ENCODE measurements at regions not wholly inside any gene's neighbourhood (a gene's known extent, or its start where the extent isn't known, plus 50 kb on each side); places are given as distances from the start of the nearest gene placed in this dataset.
A peak's percentile ranks its signal among the peaks of the same experiment; 100 is the strongest.

GRCh38 chr19:31135841-31136240 lies 213.4 kb downstream of the TSHZ3 start:
- CTCF ChIA-PET: no interaction called here
- TF ChIP-seq, protein P1, sequence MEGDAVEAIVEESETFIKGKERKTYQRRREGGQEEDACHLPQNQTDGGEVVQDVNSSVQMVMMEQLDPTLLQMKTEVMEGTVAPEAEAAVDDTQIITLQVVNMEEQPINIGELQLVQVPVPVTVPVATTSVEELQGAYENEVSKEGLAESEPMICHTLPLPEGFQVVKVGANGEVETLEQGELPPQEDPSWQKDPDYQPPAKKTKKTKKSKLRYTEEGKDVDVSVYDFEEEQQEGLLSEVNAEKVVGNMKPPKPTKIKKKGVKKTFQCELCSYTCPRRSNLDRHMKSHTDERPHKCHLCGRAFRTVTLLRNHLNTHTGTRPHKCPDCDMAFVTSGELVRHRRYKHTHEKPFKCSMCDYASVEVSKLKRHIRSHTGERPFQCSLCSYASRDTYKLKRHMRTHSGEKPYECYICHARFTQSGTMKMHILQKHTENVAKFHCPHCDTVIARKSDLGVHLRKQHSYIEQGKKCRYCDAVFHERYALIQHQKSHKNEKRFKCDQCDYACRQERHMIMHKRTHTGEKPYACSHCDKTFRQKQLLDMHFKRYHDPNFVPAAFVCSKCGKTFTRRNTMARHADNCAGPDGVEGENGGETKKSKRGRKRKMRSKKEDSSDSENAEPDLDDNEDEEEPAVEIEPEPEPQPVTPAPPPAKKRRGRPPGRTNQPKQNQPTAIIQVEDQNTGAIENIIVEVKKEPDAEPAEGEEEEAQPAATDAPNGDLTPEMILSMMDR (IDR thresholded peaks at IDR 0.05; ENCODE audit: unreplicated experiment): no peak
- no TSS peak for BruUV-seq (replicated peaks)
- Mint-ChIP-seq H3K36me3 (ENCODE audit: insufficient read depth, unreplicated experiment) (no peaks in the 10 kb centered on the region), H3K4me1 (ENCODE audit: insufficient read depth, unreplicated experiment) (no peaks in the 10 kb centered on the region), H3K9me3 (ENCODE audit: unreplicated experiment) (peaks cover 41% of the 10 kb centered on the region), H3K27me3 (ENCODE audit: insufficient read depth, unreplicated experiment) (no peaks in the 10 kb centered on the region), H3K27ac (ENCODE audit: low read depth, unreplicated experiment) (no peak overlapping the region), H3K4me3 (ENCODE audit: unreplicated experiment) (no peak overlapping the region)
- peak; percentile 13 for DNase-seq (ENCODE audit: unreplicated experiment)
- intact Hi-C loops (cut with micrococcal nuclease): no loop called here
- POLR2A ChIA-PET: no interaction called here

- Mint-ChIP-seq H3K27me3 (ENCODE audit: insufficient read depth, unreplicated experiment) (no peaks in the 10 kb centered on the region), H3K4me1 (ENCODE audit: insufficient read depth, unreplicated experiment) (no peaks in the 10 kb centered on the region), H3K27ac (ENCODE audit: low read depth, unreplicated experiment) (no peak overlapping the region), H3K9me3 (ENCODE audit: unreplicated experiment) (peaks cover 41% of the 10 kb centered on the region), H3K4me3 (ENCODE audit: unreplicated experiment) (no peak overlapping the region), H3K36me3 (ENCODE audit: insufficient read depth, unreplicated experiment) (no peaks in the 10 kb centered on the region)
- intact Hi-C loops (cut with micrococcal nuclease): no loop called here
- TF ChIP-seq, protein P1 (IDR thresholded peaks at IDR 0.05; ENCODE audit: unreplicated experiment): no peak
- CTCF ChIA-PET: interaction anchor here (0.6 kb wide), 2 partner anchors 29 to 56 kb away, joined by 3 read pairs; no protein-coding TSS in a partner anchor
- BruUV-seq (replicated peaks): no TSS peak
- no peak for DNase-seq (ENCODE audit: unreplicated experiment)
- POLR2A ChIA-PET: interaction anchor here (0.6 kb wide), 1 partner anchor 424 kb away, joined by 3 read pairs; no protein-coding TSS in a partner anchor
Measured at GRCh38 chr19:31132753-31133110, 216.5 kb downstream of the TSHZ3 start.

GRCh38 chr19:31128291-31128690 lies 220.9 kb downstream of the TSHZ3 start:
- no peaks in the 10 kb centered on the region for H3K27me3 Mint-ChIP-seq (ENCODE audit: insufficient read depth, unreplicated experiment)
- no peak overlapping the region for H3K27ac Mint-ChIP-seq (ENCODE audit: low read depth, unreplicated experiment)
- no peak overlapping the region for H3K4me3 Mint-ChIP-seq (ENCODE audit: unreplicated experiment)
- H3K36me3 Mint-ChIP-seq (ENCODE audit: insufficient read depth, unreplicated experiment): no peaks in the 10 kb centered on the region
- H3K9me3 Mint-ChIP-seq (ENCODE audit: unreplicated experiment): peaks cover 31% of the 10 kb centered on the region
- no peaks in the 10 kb centered on the region for H3K4me1 Mint-ChIP-seq (ENCODE audit: insufficient read depth, unreplicated experiment)
- POLR2A ChIA-PET: no interaction called here
- CTCF ChIA-PET: no interaction called here
- TF ChIP-seq, protein P1 (IDR thresholded peaks at IDR 0.05; ENCODE audit: unreplicated experiment): no peak
- intact Hi-C loops (cut with micrococcal nuclease): no loop called here
- no peak for DNase-seq (ENCODE audit: unreplicated experiment)
- BruUV-seq (replicated peaks): no TSS peak

DNA sequence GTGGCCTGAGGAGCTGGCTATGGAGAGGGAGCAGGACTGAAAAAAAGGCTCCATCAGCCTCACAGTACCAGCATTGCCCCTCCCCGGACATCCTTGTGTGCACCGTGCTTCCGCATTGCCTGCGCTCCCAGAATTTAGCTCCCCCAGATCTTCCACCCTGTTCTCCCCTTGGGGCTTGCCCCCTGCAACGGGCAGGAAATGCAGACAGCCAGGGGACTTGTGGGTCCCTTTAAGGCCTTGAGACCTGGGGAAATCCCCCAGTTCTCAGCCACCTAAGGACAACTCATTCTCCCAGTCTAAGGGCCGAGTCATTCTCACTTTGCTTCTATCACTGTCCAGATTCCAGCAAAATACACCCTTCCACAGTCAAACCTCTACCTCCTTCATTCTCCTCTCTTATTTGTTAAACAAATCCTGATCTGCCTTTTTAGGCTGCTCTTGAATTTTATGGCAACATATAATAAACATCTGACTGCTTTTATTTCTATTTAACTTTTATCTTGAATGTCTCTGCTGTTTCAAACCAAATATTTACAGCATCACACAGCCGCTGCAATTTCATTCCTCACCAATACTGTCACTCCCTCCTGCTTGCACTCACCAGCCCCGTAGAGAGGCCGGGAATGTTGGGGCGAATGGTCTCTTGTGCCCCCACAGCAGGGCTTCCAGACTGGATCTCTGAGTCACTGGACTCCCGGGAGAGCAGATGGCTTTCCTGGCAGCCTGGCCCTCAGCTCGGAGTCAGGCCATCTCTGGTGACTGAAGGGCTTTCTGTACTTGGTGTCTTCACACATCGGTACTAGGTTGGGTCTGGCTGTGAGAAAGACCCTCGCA lies 221.9 kb downstream of the TSHZ3 start:
- POLR2A ChIA-PET: interaction anchor here (0.7 kb wide), 1 partner anchor 72 kb away, joined by 3 read pairs; no protein-coding TSS in a partner anchor

More for the DNA sequence above, 221.9 kb downstream of the TSHZ3 start:
- H3K4me1 Mint-ChIP-seq (ENCODE audit: insufficient read depth, unreplicated experiment): no peaks in the 10 kb centered on the region
- intact Hi-C loops (cut with micrococcal nuclease): no loop called here
- no peaks in the 10 kb centered on the region for H3K36me3 Mint-ChIP-seq (ENCODE audit: insufficient read depth, unreplicated experiment)
- no TSS peak for BruUV-seq (replicated peaks)
- DNase-seq (ENCODE audit: unreplicated experiment): peak; percentile 42
- no peak overlapping the region for H3K27ac Mint-ChIP-seq (ENCODE audit: low read depth, unreplicated experiment)
- peaks cover 31% of the 10 kb centered on the region for H3K9me3 Mint-ChIP-seq (ENCODE audit: unreplicated experiment)
- CTCF ChIA-PET: interaction anchor here (0.5 kb wide), 1 partner anchor 1257 kb away, joined by 4 read pairs; no protein-coding TSS in a partner anchor
- H3K27me3 Mint-ChIP-seq (ENCODE audit: insufficient read depth, unreplicated experiment): no peaks in the 10 kb centered on the region
- TF ChIP-seq, protein P1 (IDR thresholded peaks at IDR 0.05; ENCODE audit: unreplicated experiment): no peak
- no peak overlapping the region for H3K4me3 Mint-ChIP-seq (ENCODE audit: unreplicated experiment)
